ENCODE measurements at regions not wholly inside any gene's neighbourhood (a gene's known extent, or its start where the extent isn't known, plus 50 kb on each side); places are given as distances from the start of the nearest gene placed in this dataset.

DNA sequence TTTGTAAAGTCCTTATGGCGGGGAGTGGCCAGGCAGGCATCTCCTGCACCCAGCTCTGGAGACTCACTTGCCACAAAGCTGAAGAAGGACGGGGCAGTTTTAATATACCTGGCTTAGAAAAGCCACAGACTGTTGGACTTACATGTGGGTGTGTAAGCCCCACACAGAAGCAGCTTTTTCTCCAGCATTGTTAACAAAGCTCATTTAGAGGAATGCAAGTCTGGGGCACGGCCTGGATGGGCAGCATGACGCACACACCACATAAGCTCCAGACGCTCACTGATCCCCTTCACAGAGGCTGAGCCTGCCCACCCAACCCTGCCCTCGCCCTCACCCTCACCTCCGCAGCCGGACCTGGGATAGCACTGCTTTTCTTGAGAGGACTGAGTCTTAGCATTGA is 58.0 kb upstream of the PDE8B start:
- TF ChIP-seq POLR2AphosphoS5 (IDR thresholded peaks at IDR 0.05) (no peak), EP300 (IDR thresholded peaks at IDR 0.05) (no peak)
- TF ChIP-seq, protein P1, sequence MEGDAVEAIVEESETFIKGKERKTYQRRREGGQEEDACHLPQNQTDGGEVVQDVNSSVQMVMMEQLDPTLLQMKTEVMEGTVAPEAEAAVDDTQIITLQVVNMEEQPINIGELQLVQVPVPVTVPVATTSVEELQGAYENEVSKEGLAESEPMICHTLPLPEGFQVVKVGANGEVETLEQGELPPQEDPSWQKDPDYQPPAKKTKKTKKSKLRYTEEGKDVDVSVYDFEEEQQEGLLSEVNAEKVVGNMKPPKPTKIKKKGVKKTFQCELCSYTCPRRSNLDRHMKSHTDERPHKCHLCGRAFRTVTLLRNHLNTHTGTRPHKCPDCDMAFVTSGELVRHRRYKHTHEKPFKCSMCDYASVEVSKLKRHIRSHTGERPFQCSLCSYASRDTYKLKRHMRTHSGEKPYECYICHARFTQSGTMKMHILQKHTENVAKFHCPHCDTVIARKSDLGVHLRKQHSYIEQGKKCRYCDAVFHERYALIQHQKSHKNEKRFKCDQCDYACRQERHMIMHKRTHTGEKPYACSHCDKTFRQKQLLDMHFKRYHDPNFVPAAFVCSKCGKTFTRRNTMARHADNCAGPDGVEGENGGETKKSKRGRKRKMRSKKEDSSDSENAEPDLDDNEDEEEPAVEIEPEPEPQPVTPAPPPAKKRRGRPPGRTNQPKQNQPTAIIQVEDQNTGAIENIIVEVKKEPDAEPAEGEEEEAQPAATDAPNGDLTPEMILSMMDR (IDR thresholded peaks at IDR 0.05), result no peak

Data from sigmoid colon (tissue), 4 donors.